Liver (tissue), 7 donors: ENCODE measurements at regions not wholly inside any gene's neighbourhood (a gene's known extent, or its start where the extent isn't known, plus 50 kb on each side); places are given as distances from the start of the nearest gene placed in this dataset.

Experiments used
- DNase-seq: peaks from one replicate; pipeline ENCODE4 v3.0.0-alpha.2; 2017; ENCODE audit warnings: low spot score
- H3K27ac ChIP-seq, 2 donors: one replicate each; pipeline ENCODE4 v1.7.0; 2013; ENCODE audit warnings: inconsistent platforms in 2 of 2, low read length in 2 of 2, control low read depth in 1 of 2, low read depth in 1 of 2, mild to moderate bottlenecking in 1 of 2
- H3K27me3 ChIP-seq, 4 donors: one replicate each; pipeline versions ENCODE4 v1.6.1 to v1.7.0; 2013; ENCODE audit warnings: low read length in 3 of 4, inconsistent platforms in 1 of 4, mild to moderate bottlenecking in 1 of 4, moderate library complexity in 1 of 4; ENCODE audit not compliant: control insufficient read depth in 4 of 4, insufficient read depth in 4 of 4
- H3K36me3 ChIP-seq, 4 donors: one replicate each; pipeline versions ENCODE4 v1.6.1 to v1.7.0; 2013; ENCODE audit warnings: low read length in 3 of 4, mild to moderate bottlenecking in 3 of 4, low read depth in 1 of 4, moderate library complexity in 1 of 4; ENCODE audit not compliant: control insufficient read depth in 4 of 4, insufficient read depth in 3 of 4
- H3K4me1 ChIP-seq, 4 donors: one replicate each; pipeline versions ENCODE4 v1.6.1 to v1.7.0; 2013; ENCODE audit warnings: low read length in 3 of 4, mild to moderate bottlenecking in 3 of 4, moderate library complexity in 1 of 4; ENCODE audit not compliant: control insufficient read depth in 4 of 4, insufficient read depth in 4 of 4
- H3K4me3 ChIP-seq, 3 donors: one replicate each; pipeline versions ENCODE4 v1.6.1 to v1.7.0; 2013; ENCODE audit warnings: low read length in 3 of 3, control low read depth in 1 of 3, low read depth in 1 of 3, mild to moderate bottlenecking in 1 of 3
- H3K9ac ChIP-seq, 2 donors: one replicate each; pipeline ENCODE4 v1.7.0; 2013; ENCODE audit warnings: low read length in 2 of 2, mild to moderate bottlenecking in 2 of 2, moderate library complexity in 2 of 2, control low read depth in 1 of 2, low read depth in 1 of 2
- H3K9me3 ChIP-seq, 4 donors: one replicate each; pipeline versions ENCODE4 v1.6.1 to v1.7.0; 2013; ENCODE audit warnings: low read length in 3 of 4; ENCODE audit not compliant: control insufficient read depth in 4 of 4
- EGR1 ChIP-seq, 2 donors: IDR thresholded peaks; 2 replicates each; pipeline ENCODE4 v1.6.1; 2016 to 2018; ENCODE audit warnings: antibody characterized with exemption in 2 of 2, low read depth in 2 of 2
- FOXA2 ChIP-seq: IDR thresholded peaks from 2 replicates; pipeline ENCODE4 v1.6.1; 2016; ENCODE audit warnings: antibody characterized with exemption
- GABPA ChIP-seq, 2 donors: IDR thresholded peaks in 1 of 2; conservative IDR thresholded peaks in 1 of 2; 2 replicates each; pipeline ENCODE4 v1.6.1; 2016; ENCODE audit warnings: antibody characterized with exemption in 2 of 2, mild to moderate bottlenecking in 1 of 2, moderate library complexity in 1 of 2
- HNF4A ChIP-seq, 2 donors: conservative IDR thresholded peaks; 2 replicates each; pipeline ENCODE4 v1.6.1; 2016; ENCODE audit warnings: antibody characterized with exemption in 2 of 2, mild to moderate bottlenecking in 2 of 2
- HNF4G ChIP-seq: IDR thresholded peaks from 2 replicates; pipeline ENCODE4 v1.6.1; 2016; ENCODE audit warnings: antibody characterized with exemption
- JUND ChIP-seq, 2 donors: IDR thresholded peaks; 2 replicates each; pipeline ENCODE4 v1.6.1; 2016; ENCODE audit warnings: antibody characterized with exemption in 2 of 2
- MAX ChIP-seq: IDR thresholded peaks from 2 replicates; pipeline ENCODE4 v1.6.1; 2016; ENCODE audit warnings: antibody characterized with exemption
- NR2F2 ChIP-seq: IDR thresholded peaks from 2 replicates; pipeline ENCODE4 v1.6.1; 2016; ENCODE audit warnings: antibody characterized with exemption
- RAD21 ChIP-seq, 2 donors: IDR thresholded peaks; 2 replicates each; pipeline ENCODE4 v1.6.1; 2016; ENCODE audit warnings: antibody characterized with exemption in 2 of 2, mild to moderate bottlenecking in 2 of 2
- SP1 ChIP-seq: IDR thresholded peaks from 2 replicates; pipeline ENCODE4 v1.6.1; 2018; ENCODE audit warnings: antibody characterized with exemption, mild to moderate bottlenecking
- TAF1 ChIP-seq: conservative IDR thresholded peaks from 2 replicates; pipeline ENCODE4 v1.6.1; 2016; ENCODE audit warnings: antibody characterized with exemption, mild to moderate bottlenecking
- ZBTB33 ChIP-seq: IDR thresholded peaks from 2 replicates; pipeline ENCODE4 v1.6.1; 2016; ENCODE audit warnings: antibody characterized with exemption
- TF ChIP-seq, protein P1 (sequence below): IDR thresholded peaks from 2 replicates; pipeline ENCODE4 v1.6.1; 2016; ENCODE audit warnings: antibody characterized with exemption
- TF ChIP-seq, protein P2 (sequence below): IDR thresholded peaks from 2 replicates; pipeline ENCODE4 v1.6.1; 2016; ENCODE audit warnings: antibody characterized with exemption, mild to moderate bottlenecking
- TF ChIP-seq, protein P3 (sequence below): fragments of 150-350 bp; IDR thresholded peaks from 2 replicates; pipeline ENCODE4 v1.5.1; 2017; ENCODE audit warnings: improper control_type of control experiment, low read depth, low read length; ENCODE audit not compliant: missing input control
- donor health status: healthy.
- donor health status: healthy.
- donor health status: healthy.
- donor health status: healthy.

DNA sequence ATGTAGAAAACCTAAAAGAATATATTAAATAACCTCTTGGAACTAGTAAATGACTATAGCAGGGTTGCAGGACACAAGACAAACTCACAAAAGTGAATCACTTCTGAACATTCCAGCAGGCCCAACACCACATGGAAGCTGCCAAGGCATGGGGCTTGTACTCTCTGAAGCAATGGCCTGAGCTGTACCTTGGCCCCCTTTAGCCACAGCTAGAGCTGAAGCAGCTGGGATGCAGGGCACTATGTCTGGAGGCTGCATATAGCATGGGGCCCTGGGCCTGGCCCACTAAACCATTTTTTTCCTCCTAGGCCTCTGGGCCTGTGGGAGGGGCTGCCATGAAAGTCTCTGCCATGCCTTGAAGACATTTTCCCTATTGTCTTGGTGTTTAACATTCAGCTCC is 1067.3 kb downstream of the LRFN5 start:
- Histone ChIP-seq H3K4me1 (no peaks in the 10 kb centered on the region), H3K36me3 (no peaks in the 10 kb centered on the region), H3K9ac (no peak overlapping the region), H3K9me3 (no peaks in the 10 kb centered on the region), H3K4me3 (no peak overlapping the region), H3K27me3 (no peaks in the 10 kb centered on the region), H3K27ac (no peak overlapping the region)
- DNase-seq, result no peak
- TF ChIP-seq, protein P1, sequence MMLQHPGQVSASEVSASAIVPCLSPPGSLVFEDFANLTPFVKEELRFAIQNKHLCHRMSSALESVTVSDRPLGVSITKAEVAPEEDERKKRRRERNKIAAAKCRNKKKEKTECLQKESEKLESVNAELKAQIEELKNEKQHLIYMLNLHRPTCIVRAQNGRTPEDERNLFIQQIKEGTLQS, result no peak
- TF ChIP-seq SP1, result no peak
- no peak for TF ChIP-seq FOXA2
- TF ChIP-seq NR2F2, result no peak

- Histone ChIP-seq H3K9me3 (no peaks in the 10 kb centered on the region), H3K9ac (no peak overlapping the region), H3K27me3 (no peaks in the 10 kb centered on the region), H3K4me1 (no peaks in the 10 kb centered on the region), H3K27ac (no peak overlapping the region), H3K36me3 (no peaks in the 10 kb centered on the region), H3K4me3 (no peak overlapping the region)
- no peak for DNase-seq
- TF ChIP-seq HNF4G (no peak), HNF4A (conservative IDR thresholded peaks at IDR 0.05) (no peak), RAD21 (IDR thresholded peaks at IDR 0.05) (no peak), SP1 (no peak)
- TF ChIP-seq, protein P2, sequence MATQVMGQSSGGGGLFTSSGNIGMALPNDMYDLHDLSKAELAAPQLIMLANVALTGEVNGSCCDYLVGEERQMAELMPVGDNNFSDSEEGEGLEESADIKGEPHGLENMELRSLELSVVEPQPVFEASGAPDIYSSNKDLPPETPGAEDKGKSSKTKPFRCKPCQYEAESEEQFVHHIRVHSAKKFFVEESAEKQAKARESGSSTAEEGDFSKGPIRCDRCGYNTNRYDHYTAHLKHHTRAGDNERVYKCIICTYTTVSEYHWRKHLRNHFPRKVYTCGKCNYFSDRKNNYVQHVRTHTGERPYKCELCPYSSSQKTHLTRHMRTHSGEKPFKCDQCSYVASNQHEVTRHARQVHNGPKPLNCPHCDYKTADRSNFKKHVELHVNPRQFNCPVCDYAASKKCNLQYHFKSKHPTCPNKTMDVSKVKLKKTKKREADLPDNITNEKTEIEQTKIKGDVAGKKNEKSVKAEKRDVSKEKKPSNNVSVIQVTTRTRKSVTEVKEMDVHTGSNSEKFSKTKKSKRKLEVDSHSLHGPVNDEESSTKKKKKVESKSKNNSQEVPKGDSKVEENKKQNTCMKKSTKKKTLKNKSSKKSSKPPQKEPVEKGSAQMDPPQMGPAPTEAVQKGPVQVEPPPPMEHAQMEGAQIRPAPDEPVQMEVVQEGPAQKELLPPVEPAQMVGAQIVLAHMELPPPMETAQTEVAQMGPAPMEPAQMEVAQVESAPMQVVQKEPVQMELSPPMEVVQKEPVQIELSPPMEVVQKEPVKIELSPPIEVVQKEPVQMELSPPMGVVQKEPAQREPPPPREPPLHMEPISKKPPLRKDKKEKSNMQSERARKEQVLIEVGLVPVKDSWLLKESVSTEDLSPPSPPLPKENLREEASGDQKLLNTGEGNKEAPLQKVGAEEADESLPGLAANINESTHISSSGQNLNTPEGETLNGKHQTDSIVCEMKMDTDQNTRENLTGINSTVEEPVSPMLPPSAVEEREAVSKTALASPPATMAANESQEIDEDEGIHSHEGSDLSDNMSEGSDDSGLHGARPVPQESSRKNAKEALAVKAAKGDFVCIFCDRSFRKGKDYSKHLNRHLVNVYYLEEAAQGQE, result no peak
Observed at GRCh38 chr14:42671636-42672035, 1065.0 kb downstream of the LRFN5 start.

- TF ChIP-seq GABPA (IDR thresholded peaks at IDR 0.05 in 1 of 2, conservative IDR thresholded peaks at IDR 0.05 in 1 of 2) (no peak), EGR1 (IDR thresholded peaks at IDR 0.05; ENCODE audit: low read depth in 2 of 2) (no peak), NR2F2 (no peak), JUND (IDR thresholded peaks at IDR 0.05) (no peak), MAX (no peak), ZBTB33 (no peak), HNF4A (conservative IDR thresholded peaks at IDR 0.05) (no peak), HNF4G (no peak), TAF1 (no peak), FOXA2 (no peak)
- TF ChIP-seq, protein P2, result no peak
- TF ChIP-seq, protein P3, sequence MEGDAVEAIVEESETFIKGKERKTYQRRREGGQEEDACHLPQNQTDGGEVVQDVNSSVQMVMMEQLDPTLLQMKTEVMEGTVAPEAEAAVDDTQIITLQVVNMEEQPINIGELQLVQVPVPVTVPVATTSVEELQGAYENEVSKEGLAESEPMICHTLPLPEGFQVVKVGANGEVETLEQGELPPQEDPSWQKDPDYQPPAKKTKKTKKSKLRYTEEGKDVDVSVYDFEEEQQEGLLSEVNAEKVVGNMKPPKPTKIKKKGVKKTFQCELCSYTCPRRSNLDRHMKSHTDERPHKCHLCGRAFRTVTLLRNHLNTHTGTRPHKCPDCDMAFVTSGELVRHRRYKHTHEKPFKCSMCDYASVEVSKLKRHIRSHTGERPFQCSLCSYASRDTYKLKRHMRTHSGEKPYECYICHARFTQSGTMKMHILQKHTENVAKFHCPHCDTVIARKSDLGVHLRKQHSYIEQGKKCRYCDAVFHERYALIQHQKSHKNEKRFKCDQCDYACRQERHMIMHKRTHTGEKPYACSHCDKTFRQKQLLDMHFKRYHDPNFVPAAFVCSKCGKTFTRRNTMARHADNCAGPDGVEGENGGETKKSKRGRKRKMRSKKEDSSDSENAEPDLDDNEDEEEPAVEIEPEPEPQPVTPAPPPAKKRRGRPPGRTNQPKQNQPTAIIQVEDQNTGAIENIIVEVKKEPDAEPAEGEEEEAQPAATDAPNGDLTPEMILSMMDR, result no peak
- Histone ChIP-seq H3K27ac (no peak overlapping the region), H3K9ac (no peak overlapping the region), H3K36me3 (no peaks in the 10 kb centered on the region), H3K4me1 (no peaks in the 10 kb centered on the region), H3K9me3 (peaks cover 0 to 4% (median 0%) of the 10 kb centered on the region in 4 donors), H3K4me3 (no peak overlapping the region), H3K27me3 (no peaks in the 10 kb centered on the region)
- DNase-seq, result no peak
Observed at GRCh38 chr14:42665083-42665482, 1058.4 kb downstream of the LRFN5 start.
